GM12864 (cell line): ENCODE measurements at regions not wholly inside any gene's neighbourhood (a gene's known extent, or its start where the extent isn't known, plus 50 kb on each side); places are given as distances from the start of the nearest gene placed in this dataset.
A peak's percentile ranks its signal among the peaks of the same experiment; 100 is the strongest.

ENCODE experiments used
- DNase-seq: peaks from one replicate; pipeline ENCODE4 v3.0.0-alpha.2; 2011; ENCODE audit warnings: low read depth
- H3K4me3 ChIP-seq: 2 replicates; pipeline ENCODE4 v1.5.1; 2011; ENCODE audit warnings: mild to moderate bottlenecking, low read depth, low read length, control low read depth
- TF ChIP-seq, protein P1 (sequence below): IDR thresholded peaks from 2 replicates; pipeline ENCODE4 v1.5.1; 2011; ENCODE audit warnings: low read depth, mild to moderate bottlenecking, moderate library complexity, low read length, control low read depth, inconsistent platforms; ENCODE audit errors: missing control alignments

DNA sequence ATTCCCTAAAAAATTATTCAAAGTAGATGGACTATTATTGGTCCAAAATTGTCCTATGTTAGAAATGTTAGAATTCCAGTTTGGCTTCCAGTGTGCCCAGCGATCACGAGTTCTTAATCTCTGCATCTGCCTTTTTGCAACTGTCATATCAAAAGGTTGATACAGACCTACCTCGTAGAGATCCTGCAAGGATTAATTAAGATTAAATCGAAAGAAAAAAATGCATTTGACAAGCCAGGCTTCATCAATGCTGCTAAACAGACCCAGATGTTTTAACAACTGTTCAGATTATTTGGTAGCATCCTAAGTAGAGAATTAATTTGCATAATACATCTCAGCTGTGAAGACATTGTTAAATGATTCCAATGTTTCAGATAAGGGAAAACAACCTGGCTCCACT lies 336.5 kb downstream of the CRPPA start:
- no peak overlapping the region for H3K4me3 ChIP-seq
- TF ChIP-seq, protein P1, sequence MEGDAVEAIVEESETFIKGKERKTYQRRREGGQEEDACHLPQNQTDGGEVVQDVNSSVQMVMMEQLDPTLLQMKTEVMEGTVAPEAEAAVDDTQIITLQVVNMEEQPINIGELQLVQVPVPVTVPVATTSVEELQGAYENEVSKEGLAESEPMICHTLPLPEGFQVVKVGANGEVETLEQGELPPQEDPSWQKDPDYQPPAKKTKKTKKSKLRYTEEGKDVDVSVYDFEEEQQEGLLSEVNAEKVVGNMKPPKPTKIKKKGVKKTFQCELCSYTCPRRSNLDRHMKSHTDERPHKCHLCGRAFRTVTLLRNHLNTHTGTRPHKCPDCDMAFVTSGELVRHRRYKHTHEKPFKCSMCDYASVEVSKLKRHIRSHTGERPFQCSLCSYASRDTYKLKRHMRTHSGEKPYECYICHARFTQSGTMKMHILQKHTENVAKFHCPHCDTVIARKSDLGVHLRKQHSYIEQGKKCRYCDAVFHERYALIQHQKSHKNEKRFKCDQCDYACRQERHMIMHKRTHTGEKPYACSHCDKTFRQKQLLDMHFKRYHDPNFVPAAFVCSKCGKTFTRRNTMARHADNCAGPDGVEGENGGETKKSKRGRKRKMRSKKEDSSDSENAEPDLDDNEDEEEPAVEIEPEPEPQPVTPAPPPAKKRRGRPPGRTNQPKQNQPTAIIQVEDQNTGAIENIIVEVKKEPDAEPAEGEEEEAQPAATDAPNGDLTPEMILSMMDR, result no peak
- DNase-seq, result no peak

DNA sequence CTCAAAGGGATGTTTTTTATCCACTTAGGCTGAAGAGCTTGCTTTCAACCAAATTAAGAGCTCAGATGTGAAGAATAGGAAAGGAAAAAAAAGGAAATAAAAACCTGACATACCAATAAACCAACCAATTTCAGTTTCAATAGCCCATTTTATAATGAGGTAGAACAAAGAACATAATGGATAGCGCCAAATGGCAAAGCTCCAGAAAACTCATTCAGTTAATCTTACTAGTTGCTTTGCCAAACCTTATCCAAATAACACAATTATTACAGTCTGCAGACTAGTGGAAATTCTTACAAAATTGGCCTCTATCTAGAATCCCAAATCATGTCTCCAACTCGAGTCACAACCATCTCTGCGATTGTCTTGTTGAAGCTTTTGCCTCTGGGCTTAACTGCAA lies 337.0 kb downstream of the CRPPA start:
- H3K4me3 ChIP-seq, result no peak overlapping the region
- no peak for DNase-seq
- TF ChIP-seq, protein P1, result no peak

DNA sequence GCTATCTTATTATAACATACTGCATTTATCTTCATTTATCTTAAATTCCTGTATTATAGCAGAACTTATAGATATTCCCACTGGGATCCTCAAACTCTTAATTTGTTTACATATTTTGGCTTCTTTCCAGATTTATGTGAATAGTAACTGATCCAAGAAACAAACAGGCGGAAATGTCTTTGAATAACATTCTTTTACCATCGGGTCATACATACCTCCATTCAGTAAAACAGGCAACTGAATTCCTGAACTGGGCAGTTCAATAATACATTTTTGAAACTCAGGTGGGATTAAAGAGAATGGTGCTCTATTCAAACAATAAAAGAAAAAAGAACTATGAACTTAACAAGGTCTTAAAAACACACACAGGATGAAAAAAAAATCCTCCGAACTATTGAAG lies 337.4 kb downstream of the CRPPA start:
- H3K4me3 ChIP-seq, result no peak overlapping the region
- DNase-seq, result no peak
- TF ChIP-seq, protein P1, result no peak

DNA sequence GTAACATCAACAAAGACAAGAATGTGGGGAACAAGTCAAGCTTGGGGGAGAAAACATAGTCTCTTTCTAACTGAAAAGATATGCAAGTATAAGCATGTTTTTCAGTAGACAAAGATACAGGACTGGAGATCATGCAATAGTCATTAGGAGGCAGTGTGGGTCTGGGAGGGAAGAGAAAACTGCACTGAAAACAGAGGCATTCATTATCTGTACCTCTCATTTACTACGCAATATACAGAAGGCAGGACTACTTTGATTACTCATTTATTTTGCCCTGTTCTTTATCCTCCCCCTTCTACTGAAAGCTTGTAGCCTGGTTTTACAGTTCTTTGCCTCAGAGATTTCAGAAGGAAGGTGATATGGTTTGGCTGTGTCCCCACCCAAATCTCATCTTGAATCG lies 341.2 kb downstream of the CRPPA start:
- DNase-seq, result no peak
- no peak overlapping the region for H3K4me3 ChIP-seq
- TF ChIP-seq, protein P1, result no peak

DNA sequence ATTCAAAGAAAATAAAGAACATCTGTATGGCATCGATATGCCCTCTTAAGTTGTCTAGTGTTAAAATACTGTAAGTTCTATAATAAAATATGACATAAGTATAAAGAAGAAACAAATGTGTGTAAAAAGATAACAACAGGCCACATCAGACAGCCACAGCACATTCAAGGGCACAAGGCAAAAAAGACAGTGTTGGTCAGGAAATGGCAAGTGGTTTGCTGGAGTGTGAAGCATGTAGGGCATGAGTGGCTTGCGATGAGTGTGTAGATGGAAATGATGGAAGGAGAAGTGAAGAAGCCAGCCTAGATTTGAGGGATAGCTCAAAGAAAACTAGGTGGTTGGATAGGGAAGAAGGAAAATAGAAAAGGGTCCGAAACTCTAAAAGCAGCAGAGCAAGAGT lies 341.6 kb downstream of the CRPPA start:
- TF ChIP-seq, protein P1, result no peak
- no peak overlapping the region for H3K4me3 ChIP-seq
- DNase-seq, result no peak

DNA sequence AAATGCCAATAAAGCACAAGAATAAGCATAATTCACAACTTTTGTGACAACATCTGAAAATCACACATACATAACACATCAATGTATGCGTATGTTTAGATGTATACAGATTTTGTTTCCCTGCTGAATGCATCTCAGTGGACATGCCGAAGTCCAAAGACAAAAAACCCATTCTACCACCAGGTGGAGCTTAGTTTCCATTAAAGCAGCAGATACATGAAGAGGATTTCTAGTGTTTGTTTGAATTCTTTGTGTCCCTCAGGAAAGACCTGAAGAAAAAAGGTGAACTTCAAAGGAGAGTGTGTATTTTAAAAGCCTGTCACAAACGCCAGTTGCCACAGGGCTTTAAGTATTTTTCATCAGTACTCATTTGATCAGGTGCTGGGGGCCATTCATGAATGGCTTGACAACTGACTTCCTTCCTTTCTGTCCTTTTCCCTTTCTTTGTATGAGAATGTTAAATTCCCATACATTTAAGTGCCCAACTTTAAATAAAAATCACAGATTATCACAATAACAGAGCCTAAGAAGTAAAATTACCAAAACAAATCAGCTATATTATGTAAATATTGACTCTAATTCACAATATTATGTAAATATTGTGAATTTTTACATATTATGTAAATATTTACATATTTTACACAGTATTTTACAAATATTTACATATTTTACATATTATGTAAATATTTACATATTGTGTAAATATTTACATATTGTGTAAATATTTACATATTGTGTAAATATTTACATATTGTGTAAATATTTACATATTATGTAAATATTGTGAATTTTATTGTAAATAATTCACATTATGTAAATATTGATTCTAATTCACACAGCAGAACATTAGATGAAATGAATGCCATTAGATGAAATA lies 343.0 kb downstream of the CRPPA start:
- H3K4me3 ChIP-seq, result no peak overlapping the region
- peak; percentile 4 for DNase-seq
- TF ChIP-seq, protein P1, result peak; percentile 44

DNA sequence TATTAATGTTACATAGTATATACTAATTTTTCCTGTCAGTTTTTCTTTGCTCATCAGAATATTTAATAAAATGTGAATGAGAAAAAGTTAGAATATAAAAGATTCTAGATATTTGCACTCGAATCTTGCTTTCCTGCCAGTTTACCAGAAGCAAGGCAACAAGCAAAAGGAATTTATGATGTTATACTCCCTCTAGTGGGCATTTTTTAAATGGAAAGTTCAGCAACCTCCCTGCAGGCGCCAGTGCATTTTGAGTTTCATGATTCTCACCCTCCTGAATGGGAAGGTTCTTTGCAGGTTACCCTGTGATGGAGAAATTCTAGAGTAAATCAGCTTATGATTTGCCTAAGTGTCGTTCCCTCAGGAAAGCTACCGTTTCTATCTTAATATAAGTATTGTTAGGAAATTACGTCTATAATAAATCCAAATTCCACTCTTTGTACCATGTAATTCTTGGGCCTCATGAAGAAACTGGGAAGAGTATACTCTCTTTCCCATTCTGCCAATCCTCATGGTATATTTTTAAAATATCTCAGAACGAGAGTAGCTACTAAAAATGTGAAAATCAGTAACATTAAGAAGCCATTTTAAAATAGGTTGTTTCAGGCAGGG lies 350.0 kb downstream of the CRPPA start:
- DNase-seq, result peak; percentile 7

More for the DNA sequence above, 350.0 kb downstream of the CRPPA start:
- no peak overlapping the region for H3K4me3 ChIP-seq
- TF ChIP-seq, protein P1, result peak; percentile 48
